ENCODE measurements at regions not wholly inside any gene's neighbourhood (a gene's known extent, or its start where the extent isn't known, plus 50 kb on each side); places are given as distances from the start of the nearest gene placed in this dataset.

GRCh38 chr15:77857419-77857818, 220.1 kb downstream of the TBC1D2B start:
- Histone ChIP-seq H2BK120ac (ENCODE audit: low read depth, low read length) (no peak overlapping the region), H3K27me3 (ENCODE audit: control insufficient read depth in 1 of 2, insufficient read depth in 1 of 2, low read length in 2 of 2) (peaks cover 33 to 94% of the 10 kb centered on the region in 2 experiments), H3K14ac (ENCODE audit: low read length in 2 of 2) (no peak overlapping the region), H2AFZ (ENCODE audit: low read depth, low read length) (no peak overlapping the region), H3K9me3 (ENCODE audit: control insufficient read depth, low read length) (no peaks in the 10 kb centered on the region), H3K4me3 (ENCODE audit: insufficient read depth in 1 of 2, low read depth in 1 of 2, low read length in 2 of 2) (no peak overlapping the region), H3K4me1 (ENCODE audit: control insufficient read depth, insufficient read depth, low read depth, low read length) (peaks cover 11% of the 10 kb centered on the region), H3K23ac (ENCODE audit: low read length in 2 of 2) (no peak overlapping the region), H2BK15ac (ENCODE audit: low read depth, poor library complexity, severe bottlenecking) (no peak overlapping the region), H2BK5ac (ENCODE audit: low read depth, low read length, poor library complexity, severe bottlenecking) (no peak overlapping the region), H4K8ac (ENCODE audit: low read length) (no peak overlapping the region), H3K27ac (ENCODE audit: low read length, poor library complexity, severe bottlenecking) (no peak overlapping the region), H3K36me3 (ENCODE audit: control insufficient read depth in 1 of 2, insufficient read depth in 2 of 2, low read depth in 1 of 2, low read length in 2 of 2) (no peaks in the 10 kb centered on the region), H2AK5ac (ENCODE audit: low read length, severe bottlenecking) (no peak overlapping the region), H3K79me1 (replicated peaks; ENCODE audit: low read length, poor library complexity, severe bottlenecking) (no peaks in the 10 kb centered on the region), H3K4me2 (ENCODE audit: low read length, poor library complexity, severe bottlenecking) (no peak overlapping the region), H3K4ac (ENCODE audit: low read depth in 1 of 2, low read length in 2 of 2) (no peak overlapping the region), H3K9ac (ENCODE audit: low read length) (no peak overlapping the region), H4K91ac (ENCODE audit: low read length) (no peak overlapping the region), H2BK12ac (ENCODE audit: low read length in 2 of 2) (no peak overlapping the region), H3K18ac (ENCODE audit: low read depth in 1 of 2, low read length in 2 of 2) (no peak overlapping the region)
- no peak for DNase-seq
- WGBS, result 83% methylated on average over 7 of the region's 7 CpGs

- no peak overlapping the region for H2BK12ac ChIP-seq (ENCODE audit: low read length in 2 of 2)
- WGBS, result no CpG with 5 or more reads among the region's 1 CpG
- no peak overlapping the region for H3K4me2 ChIP-seq (ENCODE audit: low read length, poor library complexity, severe bottlenecking)
- no peak overlapping the region for H3K14ac ChIP-seq (ENCODE audit: low read length in 2 of 2)
- no peak for DNase-seq
- no peak overlapping the region for H3K4ac ChIP-seq (ENCODE audit: low read depth in 1 of 2, low read length in 2 of 2)
- no peaks in the 10 kb centered on the region for H3K9me3 ChIP-seq (ENCODE audit: control insufficient read depth, low read length)
- no peak overlapping the region for H2AK5ac ChIP-seq (ENCODE audit: low read length, severe bottlenecking)
- no peak overlapping the region for H4K8ac ChIP-seq (ENCODE audit: low read length)
- H2BK15ac ChIP-seq (ENCODE audit: low read depth, poor library complexity, severe bottlenecking), result no peak overlapping the region
- no peak overlapping the region for H3K18ac ChIP-seq (ENCODE audit: low read depth in 1 of 2, low read length in 2 of 2)
- H3K27ac ChIP-seq (ENCODE audit: low read length, poor library complexity, severe bottlenecking), result no peak overlapping the region
- H2BK5ac ChIP-seq (ENCODE audit: low read depth, low read length, poor library complexity, severe bottlenecking), result no peak overlapping the region
- no peak overlapping the region for H4K91ac ChIP-seq (ENCODE audit: low read length)
- no peaks in the 10 kb centered on the region for H3K36me3 ChIP-seq (ENCODE audit: control insufficient read depth in 1 of 2, insufficient read depth in 2 of 2, low read depth in 1 of 2, low read length in 2 of 2)
- peaks cover 33 to 95% of the 10 kb centered on the region in 2 experiments for H3K27me3 ChIP-seq (ENCODE audit: control insufficient read depth in 1 of 2, insufficient read depth in 1 of 2, low read length in 2 of 2)
- H2AFZ ChIP-seq (ENCODE audit: low read depth, low read length), result no peak overlapping the region
- H3K9ac ChIP-seq (ENCODE audit: low read length), result no peak overlapping the region
- H3K23ac ChIP-seq (ENCODE audit: low read length in 2 of 2), result no peak overlapping the region
- peaks cover 16% of the 10 kb centered on the region for H3K4me1 ChIP-seq (ENCODE audit: control insufficient read depth, insufficient read depth, low read depth, low read length)
- no peaks in the 10 kb centered on the region for H3K79me1 ChIP-seq (replicated peaks; ENCODE audit: low read length, poor library complexity, severe bottlenecking)
- no peak overlapping the region for H3K4me3 ChIP-seq (ENCODE audit: insufficient read depth in 1 of 2, low read depth in 1 of 2, low read length in 2 of 2)
- H2BK120ac ChIP-seq (ENCODE audit: low read depth, low read length), result no peak overlapping the region
Measured at GRCh38 chr15:77856705-77857346, 220.7 kb downstream of the TBC1D2B start.

- Histone ChIP-seq H2BK12ac (ENCODE audit: low read length in 2 of 2) (no peak overlapping the region), H3K4me3 (ENCODE audit: insufficient read depth in 1 of 2, low read depth in 1 of 2, low read length in 2 of 2) (no peak overlapping the region), H3K27ac (ENCODE audit: low read length, poor library complexity, severe bottlenecking) (no peak overlapping the region), H4K91ac (ENCODE audit: low read length) (no peak overlapping the region), H3K23ac (ENCODE audit: low read length in 2 of 2) (no peak overlapping the region), H3K79me1 (replicated peaks; ENCODE audit: low read length, poor library complexity, severe bottlenecking) (no peaks in the 10 kb centered on the region), H3K36me3 (ENCODE audit: control insufficient read depth in 1 of 2, insufficient read depth in 2 of 2, low read depth in 1 of 2, low read length in 2 of 2) (no peaks in the 10 kb centered on the region), H3K9ac (ENCODE audit: low read length) (no peak overlapping the region), H3K4me2 (ENCODE audit: low read length, poor library complexity, severe bottlenecking) (no peak overlapping the region), H2BK120ac (ENCODE audit: low read depth, low read length) (no peak overlapping the region), H2AK5ac (ENCODE audit: low read length, severe bottlenecking) (no peak overlapping the region), H3K14ac (ENCODE audit: low read length in 2 of 2) (no peak overlapping the region), H3K4me1 (ENCODE audit: control insufficient read depth, insufficient read depth, low read depth, low read length) (peaks cover 22% of the 10 kb centered on the region), H2AFZ (ENCODE audit: low read depth, low read length) (no peak overlapping the region), H3K27me3 (ENCODE audit: control insufficient read depth in 1 of 2, insufficient read depth in 1 of 2, low read length in 2 of 2) (peaks cover 33 to 99% of the 10 kb centered on the region in 2 experiments), H3K4ac (ENCODE audit: low read depth in 1 of 2, low read length in 2 of 2) (no peak overlapping the region), H4K8ac (ENCODE audit: low read length) (no peak overlapping the region), H3K9me3 (ENCODE audit: control insufficient read depth, low read length) (peaks cover 5% of the 10 kb centered on the region), H2BK15ac (ENCODE audit: low read depth, poor library complexity, severe bottlenecking) (no peak overlapping the region), H2BK5ac (ENCODE audit: low read depth, low read length, poor library complexity, severe bottlenecking) (no peak overlapping the region), H3K18ac (ENCODE audit: low read depth in 1 of 2, low read length in 2 of 2) (no peak overlapping the region)
- WGBS, result 92% methylated on average over 3 of the region's 3 CpGs
- DNase-seq, result no peak
Measured at GRCh38 chr15:77855871-77856270, 221.6 kb downstream of the TBC1D2B start.

- Histone ChIP-seq H3K79me1 (replicated peaks; ENCODE audit: low read length, poor library complexity, severe bottlenecking) (no peaks in the 10 kb centered on the region), H4K91ac (ENCODE audit: low read length) (no peak overlapping the region), H3K36me3 (ENCODE audit: control insufficient read depth in 1 of 2, insufficient read depth in 2 of 2, low read depth in 1 of 2, low read length in 2 of 2) (no peaks in the 10 kb centered on the region), H3K4me2 (ENCODE audit: low read length, poor library complexity, severe bottlenecking) (no peak overlapping the region), H3K27me3 (ENCODE audit: control insufficient read depth in 1 of 2, insufficient read depth in 1 of 2, low read length in 2 of 2) (peaks cover 33 to 93% of the 10 kb centered on the region in 2 experiments), H3K27ac (ENCODE audit: low read length, poor library complexity, severe bottlenecking) (no peak overlapping the region), H2BK120ac (ENCODE audit: low read depth, low read length) (no peak overlapping the region), H3K18ac (ENCODE audit: low read depth in 1 of 2, low read length in 2 of 2) (no peak overlapping the region), H2BK12ac (ENCODE audit: low read length in 2 of 2) (no peak overlapping the region), H3K23ac (ENCODE audit: low read length in 2 of 2) (no peak overlapping the region), H3K9ac (ENCODE audit: low read length) (no peak overlapping the region), H3K4me1 (ENCODE audit: control insufficient read depth, insufficient read depth, low read depth, low read length) (peaks cover 19% of the 10 kb centered on the region), H4K8ac (ENCODE audit: low read length) (no peak overlapping the region), H2BK15ac (ENCODE audit: low read depth, poor library complexity, severe bottlenecking) (no peak overlapping the region), H2BK5ac (ENCODE audit: low read depth, low read length, poor library complexity, severe bottlenecking) (no peak overlapping the region), H3K4me3 (ENCODE audit: insufficient read depth in 1 of 2, low read depth in 1 of 2, low read length in 2 of 2) (no peak overlapping the region), H2AFZ (ENCODE audit: low read depth, low read length) (no peak overlapping the region), H3K9me3 (ENCODE audit: control insufficient read depth, low read length) (peaks cover 14% of the 10 kb centered on the region), H2AK5ac (ENCODE audit: low read length, severe bottlenecking) (no peak overlapping the region), H3K14ac (ENCODE audit: low read length in 2 of 2) (no peak overlapping the region), H3K4ac (ENCODE audit: low read depth in 1 of 2, low read length in 2 of 2) (no peak overlapping the region)
- no peak for DNase-seq
Measured at GRCh38 chr15:77854980-77855379, 222.3 kb upstream of the LINGO1 start.
